ENCODE measurements at regions not wholly inside any gene's neighbourhood (a gene's known extent, or its start where the extent isn't known, plus 50 kb on each side); places are given as distances from the start of the nearest gene placed in this dataset.

GRCh38 chr5:176714067-176714466, 66.8 kb downstream of the TSPAN17 start:
- no peak for TF ChIP-seq CTCF (CRISPR knock-in tag; IDR thresholded peaks at IDR 0.05)
- no peak for TF ChIP-seq ADNP (CRISPR knock-in tag; IDR thresholded peaks at IDR 0.05)
- TF ChIP-seq SALL2 (CRISPR knock-in tag; IDR thresholded peaks at IDR 0.05): no peak

All from HepG2 (cell line).